GM11168 (cell line): ENCODE measurements at regions not wholly inside any gene's neighbourhood (a gene's known extent, or its start where the extent isn't known, plus 50 kb on each side); places are given as distances from the start of the nearest gene placed in this dataset.

Experiments used
- in situ Hi-C: fragments of 300-500 bp; cut with MboI; formaldehyde crosslinking; loops from one replicate; pipeline ENCODE4 v1.12.0; 2022; ENCODE audit warnings: low sequenced_read_pairs; ENCODE audit not compliant: unreplicated experiment

DNA sequence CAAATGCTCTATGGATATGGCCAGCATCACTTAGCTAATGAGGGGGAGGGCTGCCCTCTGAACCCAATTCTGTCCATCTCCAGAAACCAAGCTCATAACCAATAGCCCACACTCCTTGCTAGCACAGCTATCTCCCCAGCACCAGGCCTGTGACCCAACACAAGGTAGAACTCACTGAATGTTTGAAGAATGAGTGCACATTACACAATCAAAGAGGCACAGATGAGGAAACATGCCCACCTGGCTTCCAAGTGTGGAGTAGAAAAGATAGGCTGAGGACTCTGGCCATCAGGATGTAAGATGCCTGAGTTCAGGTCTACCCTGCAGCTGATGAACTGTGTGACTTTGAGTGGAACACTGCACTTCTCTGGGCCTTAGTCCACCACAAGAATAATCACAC, 268.4 kb downstream of the BCL11B start:
- in situ Hi-C loops = no loop called here

DNA sequence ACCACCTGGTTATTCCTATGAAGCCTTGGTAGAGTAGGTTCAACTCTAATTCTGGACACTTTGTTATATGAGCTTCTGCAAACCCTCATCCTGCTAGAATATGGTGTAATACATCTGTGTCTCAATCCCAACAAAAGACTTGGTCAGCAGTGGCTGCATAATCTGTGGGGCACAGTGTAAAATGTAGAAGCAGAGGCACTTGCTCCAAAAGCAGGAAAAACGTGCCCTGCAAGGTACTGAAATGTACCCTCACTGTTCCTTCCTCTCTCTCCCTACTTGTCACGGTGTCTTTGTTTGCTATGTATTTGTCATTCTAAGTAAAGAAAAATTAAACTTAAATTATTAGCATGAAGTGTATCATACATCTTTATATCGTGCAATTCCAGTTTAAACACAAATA, 267.9 kb downstream of the BCL11B start:
- in situ Hi-C loops = no loop called here

DNA sequence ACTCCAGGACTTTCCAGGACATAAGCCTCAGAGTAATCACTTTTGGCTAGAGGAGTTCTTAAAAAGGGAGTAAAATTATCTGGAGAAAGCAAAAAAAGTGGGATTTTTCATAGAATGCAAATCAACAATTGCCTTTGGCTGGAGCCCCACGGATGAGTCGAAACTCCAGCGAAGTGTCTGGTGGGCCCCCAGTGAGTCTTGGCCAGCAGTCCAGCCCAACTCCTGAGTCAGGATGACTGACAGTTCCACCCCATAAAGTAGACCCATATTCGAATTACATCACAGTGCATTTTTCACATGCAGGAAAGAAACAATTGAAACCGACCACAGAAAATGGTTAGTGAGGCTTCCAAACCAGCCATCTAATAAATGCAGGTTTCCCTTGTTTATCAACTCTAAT, 265.7 kb downstream of the BCL11B start:
- in situ Hi-C loops = no loop called here

DNA sequence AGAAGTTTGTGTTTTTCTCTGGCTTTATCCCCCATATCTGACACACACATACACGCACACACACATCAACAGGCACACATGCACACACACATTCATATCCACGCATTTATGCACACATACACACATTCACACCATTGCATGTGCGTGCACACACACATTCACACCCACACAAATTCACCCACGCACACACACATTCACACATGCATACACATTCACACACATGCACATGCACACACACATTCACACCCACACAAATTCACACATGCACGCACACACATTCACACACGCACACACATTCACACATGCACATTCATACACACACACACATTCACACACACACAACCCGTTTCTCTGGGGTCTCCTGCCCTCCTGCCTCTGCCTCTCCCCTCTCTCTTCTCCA, 264.2 kb downstream of the BCL11B start:
- in situ Hi-C loops = no loop called here

DNA sequence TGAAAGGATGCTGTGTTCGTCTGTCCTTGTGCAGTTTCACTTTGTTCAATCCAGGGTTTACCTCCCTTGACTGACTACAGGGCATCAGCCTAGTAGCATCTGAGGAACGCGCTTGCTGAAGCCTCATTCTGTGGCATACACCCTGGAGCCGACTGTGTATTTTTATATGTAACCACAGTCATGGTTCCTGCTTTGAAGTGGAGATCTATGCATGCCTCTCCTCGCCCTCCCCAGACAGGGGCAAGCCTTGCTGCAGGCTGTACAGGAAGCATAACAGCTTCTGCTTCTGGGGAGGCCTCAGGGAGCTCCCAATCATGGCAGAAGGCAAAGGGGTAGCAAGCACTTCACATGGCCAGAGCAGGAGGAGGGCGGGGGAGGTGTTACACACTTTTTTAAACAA, 262.1 kb downstream of the BCL11B start:
- in situ Hi-C loops = no loop called here

DNA sequence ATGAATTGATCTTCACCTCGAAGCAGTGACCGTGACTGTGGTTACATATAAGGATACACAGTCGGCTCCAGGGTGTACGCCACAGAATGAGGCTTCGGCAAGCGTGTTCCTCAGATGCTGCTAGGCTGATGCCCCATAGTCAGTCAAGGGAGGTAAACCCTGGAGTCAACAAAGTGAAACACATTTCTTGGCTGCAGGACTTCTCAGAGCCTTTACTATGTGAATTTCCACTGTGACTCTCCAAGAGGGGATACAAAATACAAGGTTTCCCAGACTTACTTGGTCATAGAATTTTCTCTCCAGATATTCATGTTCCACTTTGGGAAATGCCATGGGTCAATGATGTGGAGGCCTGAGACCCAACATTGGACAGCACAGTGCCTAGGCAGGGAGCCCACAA, 260.6 kb downstream of the BCL11B start:
- in situ Hi-C loops = no loop called here

DNA sequence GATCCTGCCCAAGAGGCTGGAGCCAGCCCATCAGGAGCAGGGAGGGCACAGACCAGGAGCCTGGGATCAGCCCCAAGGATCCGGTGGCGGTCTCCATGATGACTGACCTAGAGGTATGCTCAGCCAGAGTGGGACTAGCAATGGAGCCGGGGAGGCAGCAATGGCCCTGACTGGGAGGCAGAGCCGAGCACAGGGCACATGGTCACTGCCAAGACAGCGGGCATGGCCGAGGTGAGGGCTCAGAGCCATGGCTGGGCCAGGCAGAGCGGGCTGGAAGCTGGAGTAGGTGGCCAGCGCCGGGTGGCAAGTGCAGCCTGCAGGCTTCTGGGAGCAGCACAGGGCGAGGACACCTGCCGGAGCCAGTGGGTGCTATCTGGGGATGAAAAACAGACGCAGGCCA, 259.3 kb downstream of the BCL11B start:
- in situ Hi-C loops = no loop called here

DNA sequence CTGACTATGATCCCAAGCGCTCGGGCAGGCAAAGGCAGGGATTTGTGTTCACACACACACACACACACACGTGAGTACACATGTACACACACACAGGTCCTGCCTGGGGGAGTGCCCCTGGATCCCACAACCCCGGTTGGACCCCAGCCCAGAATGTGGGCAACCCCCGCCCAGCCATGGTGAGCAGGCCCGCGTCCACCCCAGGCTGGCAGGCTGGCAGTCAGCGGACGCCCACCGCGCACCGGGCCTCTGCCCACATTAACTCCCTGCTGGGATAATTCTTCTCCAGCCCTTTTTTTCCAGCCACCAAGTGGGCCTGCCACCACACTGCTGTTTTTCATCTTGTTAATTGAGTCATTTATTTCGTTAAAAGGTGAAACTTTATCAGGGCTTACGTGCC, 256.2 kb downstream of the BCL11B start:
- in situ Hi-C loops = no loop called here

DNA sequence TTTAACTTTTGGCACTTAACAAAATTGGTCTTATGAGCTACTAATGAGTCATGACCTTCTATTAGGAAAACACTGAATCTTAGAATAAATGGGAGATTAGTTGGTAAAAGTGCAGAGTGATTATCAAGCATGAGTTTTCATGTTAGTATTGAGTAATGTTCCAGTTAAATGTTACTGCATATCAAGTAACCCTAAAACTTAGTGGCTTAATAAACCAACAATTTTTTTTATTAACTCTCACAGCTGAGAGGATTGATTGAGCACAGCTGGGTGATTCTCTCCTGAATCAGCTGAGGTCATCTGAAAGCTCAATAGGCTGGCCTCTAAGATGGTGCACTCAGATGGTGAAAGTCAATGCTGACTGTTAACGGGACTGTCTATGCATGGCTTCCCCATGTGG, 248.6 kb downstream of the BCL11B start:
- in situ Hi-C loops = no loop called here

DNA sequence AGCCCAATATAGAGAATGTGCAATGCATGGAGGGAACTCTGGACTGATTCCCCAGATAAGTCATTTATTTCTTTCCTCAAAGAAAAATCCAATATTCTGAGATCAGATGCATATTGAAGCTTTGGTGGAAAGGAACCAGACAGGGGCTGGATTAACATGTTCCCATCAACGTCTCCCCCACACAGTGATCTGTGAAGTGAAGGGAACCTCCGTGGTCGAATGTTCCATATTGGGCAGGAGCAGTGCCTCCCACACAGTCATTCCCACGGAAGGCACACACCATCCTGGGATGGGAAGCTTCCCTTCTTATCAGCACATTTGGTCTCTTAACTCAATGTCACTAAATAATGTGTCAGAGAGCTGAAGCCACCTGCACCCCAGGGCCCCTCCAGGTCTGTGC, 247.1 kb downstream of the BCL11B start:
- in situ Hi-C loops = no loop called here

DNA sequence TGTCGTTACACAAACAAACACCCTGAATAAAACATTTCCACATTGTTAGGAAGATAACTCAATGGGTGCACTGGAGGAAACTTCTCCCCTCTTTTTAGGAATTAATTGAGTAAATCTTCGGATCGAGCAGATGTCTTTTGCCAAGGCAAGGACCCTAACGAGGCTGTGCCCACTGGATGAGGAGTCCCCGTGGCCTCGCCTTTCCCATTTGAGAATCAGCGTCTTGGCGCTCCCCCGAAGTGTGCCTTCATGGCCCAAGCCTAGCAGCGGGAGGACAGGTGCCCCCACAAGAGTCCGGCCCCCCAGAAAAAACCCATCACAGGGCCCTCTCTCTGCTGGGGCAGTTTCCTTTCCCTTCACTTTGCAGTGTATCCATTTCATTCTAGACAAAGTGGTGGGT, 246.6 kb downstream of the BCL11B start:
- in situ Hi-C loops = no loop called here

DNA sequence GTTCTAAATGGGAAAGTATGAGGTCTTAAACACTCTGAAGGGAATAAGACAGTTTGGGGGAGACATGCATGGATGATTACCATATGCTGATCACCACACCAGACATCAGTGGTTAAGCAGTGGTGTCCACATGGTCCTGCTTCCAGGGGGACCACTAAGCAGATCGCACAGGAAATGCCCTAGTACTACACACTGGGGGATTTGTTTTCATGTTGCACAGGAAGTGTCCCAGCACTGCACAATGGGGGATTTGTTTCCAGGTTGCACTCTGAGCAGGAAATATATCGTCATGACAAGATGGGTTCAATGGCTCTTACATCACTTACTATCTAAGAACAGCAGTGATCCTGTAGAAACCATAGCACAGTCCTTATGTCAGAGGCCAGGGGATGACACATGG, 245.5 kb downstream of the BCL11B start:
- in situ Hi-C loops = no loop called here

DNA sequence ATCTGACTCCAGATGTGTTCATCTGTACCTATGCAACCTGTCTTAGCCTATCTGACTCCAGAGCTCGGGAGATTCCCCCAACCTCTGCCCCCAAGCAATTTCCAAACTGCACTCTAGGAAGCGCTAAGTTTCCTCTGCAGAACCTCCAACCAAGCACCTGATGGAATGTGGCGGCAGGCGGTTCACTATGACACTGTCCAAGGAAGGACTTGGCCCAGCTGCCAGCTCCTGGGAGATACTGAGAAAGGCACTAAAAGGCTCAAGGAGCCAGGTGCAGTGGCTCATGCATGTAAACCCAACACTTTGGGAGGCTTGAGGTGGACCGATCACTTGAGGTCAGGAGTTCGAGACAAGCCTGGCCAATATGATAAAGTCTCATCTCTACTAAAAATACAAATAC, 244.0 kb downstream of the BCL11B start:
- in situ Hi-C loops = no loop called here

DNA sequence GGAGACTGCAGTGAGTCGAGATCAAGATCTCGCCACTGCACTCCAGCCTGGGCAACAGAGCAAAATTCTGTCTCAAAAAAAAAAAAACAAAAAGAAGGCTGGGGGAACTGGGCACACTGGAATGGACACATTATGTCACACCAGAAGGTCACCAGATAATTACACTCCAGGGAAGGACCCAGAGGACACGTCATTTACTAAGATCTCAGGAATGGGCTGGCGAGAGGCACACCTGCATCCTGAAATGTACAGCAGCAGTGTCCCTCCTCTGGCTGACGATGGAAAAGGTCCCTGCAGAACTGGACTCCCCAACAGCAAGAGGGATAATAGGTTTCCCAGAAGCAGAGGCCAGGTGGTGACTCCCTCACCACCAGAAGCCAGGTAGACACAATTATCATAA, 243.5 kb downstream of the BCL11B start:
- in situ Hi-C loops = no loop called here

DNA sequence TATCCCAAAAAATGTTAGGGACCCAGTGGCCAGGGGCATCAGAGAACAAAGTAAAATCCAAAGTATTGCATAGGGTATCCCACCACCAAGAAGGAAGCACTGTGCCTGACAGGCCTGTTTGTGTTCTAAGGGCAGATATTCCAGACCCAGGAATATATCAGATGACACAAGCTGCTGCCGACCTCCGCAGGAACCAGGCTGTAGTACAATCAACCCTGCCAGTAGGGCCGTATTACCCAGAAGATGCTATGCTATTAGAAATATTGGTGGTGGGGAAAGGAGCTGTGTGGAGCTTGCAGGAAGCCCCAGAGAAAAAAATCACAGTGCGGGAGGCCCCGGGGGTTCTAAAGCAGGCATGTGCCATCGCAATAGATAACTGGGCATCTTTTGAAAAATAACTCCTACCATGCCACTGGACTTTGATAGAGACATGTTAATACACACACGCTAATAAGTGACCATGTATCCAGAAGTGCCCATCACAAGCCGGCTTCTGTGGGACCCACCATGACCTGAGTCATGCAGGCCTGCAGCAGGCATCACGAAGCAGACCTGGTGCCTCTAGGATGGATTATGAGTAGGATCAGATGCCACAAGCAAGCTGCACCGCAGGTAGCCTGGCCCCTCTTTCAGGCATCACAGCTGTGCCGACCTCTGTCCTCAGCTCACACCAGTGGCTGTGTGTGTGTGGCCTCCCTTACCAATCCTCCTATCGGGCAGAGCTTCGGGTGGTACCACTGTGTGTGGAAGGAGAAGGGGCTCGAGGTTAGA, 242.7 kb downstream of the BCL11B start:
- in situ Hi-C loops = no loop called here

DNA sequence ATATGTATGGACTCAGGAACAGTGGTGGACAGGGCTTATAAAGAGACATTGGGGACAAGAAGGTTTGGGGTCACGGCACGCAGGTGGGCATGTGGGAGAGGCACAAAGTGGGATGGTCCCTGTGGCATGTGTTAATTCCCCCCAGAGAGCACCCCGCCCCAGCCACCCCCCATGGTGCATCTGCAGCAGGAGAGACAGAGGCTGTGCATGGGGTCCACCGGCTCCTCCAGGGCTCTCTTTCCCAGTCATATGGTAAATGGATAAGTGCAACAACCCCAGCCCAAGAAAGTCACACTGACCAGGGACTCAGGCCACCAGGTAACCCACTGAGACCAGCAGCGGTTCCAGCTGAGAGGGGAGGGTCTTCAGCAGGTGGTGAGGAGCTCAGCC, 242.1 kb downstream of the BCL11B start:
- in situ Hi-C loops = no loop called here

DNA sequence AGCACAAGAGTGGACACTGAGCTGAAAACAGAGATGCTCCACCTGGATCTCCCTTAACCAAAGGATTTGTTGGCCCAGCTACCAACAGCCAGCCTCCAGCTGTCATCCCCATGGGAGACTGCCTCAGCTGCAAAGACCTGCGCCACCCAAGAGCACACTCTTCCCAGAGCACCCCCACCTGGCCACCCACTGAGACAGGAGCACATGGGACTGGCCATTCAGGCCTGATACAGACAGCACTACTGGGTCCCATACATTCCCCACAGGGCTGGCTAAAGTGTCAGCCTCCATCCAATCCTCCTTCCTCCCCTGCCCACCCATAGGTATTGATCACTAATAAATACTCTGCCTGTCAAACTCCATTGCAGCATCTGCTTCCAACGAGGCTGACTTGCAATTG, 241.5 kb downstream of the BCL11B start:
- in situ Hi-C loops = no loop called here

DNA sequence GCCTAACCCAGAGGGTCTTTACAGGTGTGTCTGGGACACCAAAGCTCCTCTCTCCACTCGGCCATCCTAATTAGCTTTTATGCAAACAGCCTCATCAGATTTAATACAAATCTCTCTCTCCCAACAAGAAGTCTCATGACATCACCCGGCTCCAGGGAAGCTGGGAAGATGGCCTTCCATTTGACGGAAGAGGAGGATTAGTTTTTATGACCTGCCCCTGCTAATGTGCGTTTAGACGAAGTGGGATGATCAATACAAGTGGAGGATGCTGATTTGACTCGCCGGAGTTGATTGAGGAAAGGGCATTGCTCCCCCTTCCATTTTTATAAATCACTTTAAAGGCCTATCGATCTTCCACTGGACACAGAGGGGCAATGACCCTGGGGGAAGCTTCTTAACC, 239.2 kb downstream of the BCL11B start:
- in situ Hi-C loops = no loop called here

DNA sequence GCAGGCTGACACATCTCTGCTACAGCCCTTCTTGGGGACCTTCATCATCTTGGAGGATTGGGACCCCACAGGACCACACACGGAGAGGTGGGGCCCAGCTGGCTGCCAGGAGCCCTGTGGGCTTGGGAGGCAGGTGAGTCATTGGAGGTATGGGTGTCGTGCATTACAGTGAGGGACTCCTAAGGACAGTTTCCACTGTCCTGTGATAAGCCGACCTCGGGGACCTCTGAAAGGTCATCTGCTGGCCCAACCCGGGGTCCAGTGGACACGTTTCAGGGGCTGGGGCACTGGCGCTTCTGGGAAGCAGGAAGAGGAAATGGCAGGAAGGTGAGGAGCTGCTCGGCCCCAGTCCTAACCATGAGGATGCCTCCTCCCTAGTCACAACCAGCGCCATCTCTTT, 238.0 kb downstream of the BCL11B start:
- in situ Hi-C loops = no loop called here

DNA sequence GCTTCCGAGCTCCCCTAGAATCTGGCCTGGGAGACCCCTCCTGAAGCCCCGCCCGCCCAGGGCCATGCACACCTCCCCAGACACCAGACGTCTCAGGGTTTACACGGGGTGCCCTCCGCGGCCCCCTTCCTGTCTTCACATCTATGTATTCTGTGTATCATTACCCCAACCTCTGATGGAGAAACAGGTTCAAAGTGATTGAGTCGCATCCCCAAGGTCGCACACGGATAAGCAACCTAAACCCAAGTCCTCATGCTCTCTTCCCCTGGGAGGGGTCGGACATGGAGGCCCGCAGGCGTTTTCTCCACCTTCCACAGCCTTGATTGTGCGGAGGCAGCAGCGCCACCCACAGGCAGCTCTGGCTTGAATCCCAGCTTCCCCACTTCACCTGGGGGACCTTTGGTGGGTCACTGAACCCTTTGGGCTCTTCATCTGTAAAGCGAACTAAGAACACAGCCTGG, 237.3 kb downstream of the BCL11B start:
- in situ Hi-C loops = no loop called here

DNA sequence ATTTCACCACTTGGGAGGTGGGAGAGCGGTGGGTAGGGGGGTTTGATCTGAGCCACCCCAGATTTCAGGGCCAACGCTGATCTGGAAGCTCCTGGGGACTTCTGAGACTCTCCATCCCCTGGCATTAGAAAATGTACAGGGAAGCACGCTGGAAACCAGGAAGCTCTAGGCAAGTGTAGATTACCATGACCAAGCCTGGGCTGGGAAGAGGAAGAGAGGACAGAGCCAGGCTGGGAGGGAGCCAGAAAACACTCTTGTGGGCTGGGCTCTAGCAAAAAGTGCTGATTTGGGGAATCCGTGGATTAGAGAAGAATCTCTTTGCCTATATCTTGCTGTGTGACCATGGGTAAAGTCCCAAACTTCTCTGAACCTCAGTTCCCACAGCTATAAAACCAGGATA, 236.7 kb downstream of the BCL11B start:
- in situ Hi-C loops = no loop called here

DNA sequence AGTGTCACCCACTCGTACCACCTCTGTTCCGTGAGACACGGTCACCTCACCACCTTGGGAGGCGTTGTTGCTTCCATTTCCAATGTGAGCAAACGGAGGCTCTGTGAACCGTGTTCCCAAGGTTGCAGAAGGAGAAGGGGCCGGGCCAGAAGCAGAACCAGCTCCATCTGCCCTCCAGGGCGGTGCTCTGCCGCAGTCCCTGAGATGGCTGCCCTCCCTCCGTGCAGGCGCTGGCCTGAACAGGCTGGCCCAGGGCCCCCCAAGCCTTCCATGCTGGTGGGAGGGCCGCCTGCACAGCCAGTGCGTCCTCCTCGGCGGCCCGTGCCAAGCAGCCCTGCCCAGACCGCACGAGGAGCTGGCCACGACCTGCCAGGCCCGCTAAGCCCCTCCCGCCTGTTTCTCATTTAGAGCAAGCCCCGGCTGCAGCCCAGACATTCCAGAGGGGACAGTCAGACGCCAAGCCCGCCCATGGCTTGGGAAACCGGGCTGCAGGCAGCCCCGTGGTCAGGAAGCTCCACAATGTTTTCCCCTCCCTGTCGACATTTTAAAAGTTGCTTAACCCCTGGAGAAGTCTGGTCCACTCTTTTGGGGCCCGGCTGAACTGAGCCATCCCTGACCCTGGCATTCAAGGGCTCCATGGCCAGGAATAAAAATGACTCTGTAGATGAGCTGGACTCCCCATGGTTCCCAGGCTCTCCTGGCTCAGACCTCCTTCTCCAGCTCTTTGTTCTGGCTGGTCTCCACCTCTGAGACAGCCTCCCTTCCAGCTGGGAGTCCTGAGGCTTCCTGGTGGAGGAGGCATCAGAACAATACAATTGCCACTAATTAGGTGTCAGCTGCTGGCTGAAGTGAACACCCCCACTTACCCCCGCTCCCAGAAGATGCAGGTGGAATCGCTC, 236.0 kb downstream of the BCL11B start:
- in situ Hi-C loops = no loop called here
